PC-3 (cell line): ENCODE measurements at regions not wholly inside any gene's neighbourhood (a gene's known extent, or its start where the extent isn't known, plus 50 kb on each side); places are given as distances from the start of the nearest gene placed in this dataset.
A peak's percentile ranks its signal among the peaks of the same experiment; 100 is the strongest.
"Not testable (repeated sequence)": the region's sequence is repeated elsewhere in the genome, so short reads cannot be mapped to it uniquely, and the experiment has no call there.

Source experiments
- ATAC-seq: fragments of 200-7000 bp; cut with Tn5 transposase; 2 replicates; pipeline ENCODE4 v1.9.1; 2020; ENCODE audit warnings: mild to moderate bottlenecking, moderate library complexity
- BruUV-seq: library from RNA; stranded (reverse); fragments of 400-500 nt; replicated peaks from 2 replicates; lab custom pipeline; 2021; lab: Mats Ljungman, UMichigan
- CTCF ChIA-PET: fragments of 300-600 bp; sonication (Branson Sonifier 250); formaldehyde crosslinking; loops from one replicate; lab custom pipeline; 2022; ENCODE audit warnings: antibody characterized with exemption; lab: Charles Lee
- POLR2A ChIA-PET: fragments of 300-600 bp; sonication (Branson Sonifier 250); formaldehyde crosslinking; loops from one replicate; lab custom pipeline; 2022; ENCODE audit warnings: antibody characterized with exemption; ENCODE audit not compliant: unreplicated experiment; lab: Charles Lee
- DNase-seq: peaks from one replicate; pipeline ENCODE4 v3.0.0-alpha.2; 2015
- H2AFZ ChIP-seq: fragments of 300-600 bp; sonication (generic); 2 replicates; pipeline ENCODE4 v1.6.0; 2016; ENCODE audit warnings: antibody characterized with exemption, low read length
- H3F3A ChIP-seq: fragments of 300-600 bp; sonication (generic); one replicate; pipeline ENCODE4 v1.6.0; 2017; ENCODE audit warnings: antibody characterized with exemption, low read length, control low read depth, mild to moderate bottlenecking; ENCODE audit not compliant: unreplicated experiment
- H3K27ac ChIP-seq: fragments of 300-600 bp; sonication (generic); 2 replicates; pipeline ENCODE4 v1.5.1; 2016; ENCODE audit warnings: mild to moderate bottlenecking, low read length
- H3K27me3 ChIP-seq: fragments of 300-600 bp; sonication (generic); 2 replicates; pipeline ENCODE4 v1.6.1; 2016; ENCODE audit warnings: low read length, mixed read lengths
- H3K36me3 ChIP-seq: fragments of 300-600 bp; sonication (generic); 2 replicates; pipeline ENCODE4 v1.6.1; 2016; ENCODE audit warnings: low read depth, mixed run types, low read length, mixed read lengths
- H3K4me1 ChIP-seq: fragments of 300-600 bp; sonication (generic); 2 replicates; pipeline ENCODE4 v1.5.1; 2016; ENCODE audit warnings: low read length; ENCODE audit not compliant: insufficient read depth
- H3K4me2 ChIP-seq: fragments of 300-600 bp; sonication (generic); 2 replicates; pipeline ENCODE4 v1.6.0; 2016; ENCODE audit warnings: low read length
- H3K4me3 ChIP-seq: fragments of 300-600 bp; sonication (generic); 2 replicates; pipeline ENCODE4 v1.5.1; 2016; ENCODE audit warnings: mild to moderate bottlenecking, low read length, mixed read lengths
- H3K79me2 ChIP-seq: fragments of 300-600 bp; sonication (generic); 2 replicates; pipeline ENCODE4 v1.6.1; 2017; ENCODE audit warnings: low read length, mixed read lengths
- H3K9ac ChIP-seq: fragments of 300-600 bp; sonication (generic); 2 replicates; pipeline ENCODE4 v1.6.0; 2016; ENCODE audit warnings: mild to moderate bottlenecking, low read length
- H3K9me2 ChIP-seq: fragments of 300-600 bp; sonication (generic); replicated peaks from 2 replicates; pipeline ENCODE4 v1.6.1; 2016; ENCODE audit warnings: mixed run types, low read length, mixed read lengths
- H3K9me3 ChIP-seq: fragments of 300-600 bp; sonication (generic); 2 replicates; pipeline ENCODE4 v1.6.1; 2016; ENCODE audit warnings: low read length, mixed read lengths
- H4K20me1 ChIP-seq: fragments of 300-600 bp; sonication (generic); 2 replicates; pipeline ENCODE4 v1.6.1; 2016; ENCODE audit warnings: low read length, mixed read lengths
- EZH2 ChIP-seq: fragments of 300-600 bp; sonication (generic); IDR thresholded peaks from one replicate; pipeline ENCODE4 v1.6.1; 2017; ENCODE audit warnings: antibody characterized with exemption, mild to moderate bottlenecking, low read length; ENCODE audit not compliant: unreplicated experiment
- EZH2phosphoT487 ChIP-seq: fragments of 300-600 bp; sonication (generic); IDR thresholded peaks from 2 replicates; pipeline ENCODE4 v1.6.1; 2018; ENCODE audit warnings: mild to moderate bottlenecking, antibody characterized with exemption, low read length, borderline replicate concordance
- intact Hi-C: fragments of 100-400 bp; cut with micrococcal nuclease; formaldehyde crosslinking; loops from 2 replicates; pipeline ENCODE4 v1.9.0; 2023
- TF ChIP-seq, protein P1 (sequence below): fragments of 300-600 bp; sonication (generic); conservative IDR thresholded peaks from 2 replicates; pipeline ENCODE4 v1.5.1; 2017; ENCODE audit warnings: antibody characterized with exemption, low read depth, mild to moderate bottlenecking, low read length

DNA sequence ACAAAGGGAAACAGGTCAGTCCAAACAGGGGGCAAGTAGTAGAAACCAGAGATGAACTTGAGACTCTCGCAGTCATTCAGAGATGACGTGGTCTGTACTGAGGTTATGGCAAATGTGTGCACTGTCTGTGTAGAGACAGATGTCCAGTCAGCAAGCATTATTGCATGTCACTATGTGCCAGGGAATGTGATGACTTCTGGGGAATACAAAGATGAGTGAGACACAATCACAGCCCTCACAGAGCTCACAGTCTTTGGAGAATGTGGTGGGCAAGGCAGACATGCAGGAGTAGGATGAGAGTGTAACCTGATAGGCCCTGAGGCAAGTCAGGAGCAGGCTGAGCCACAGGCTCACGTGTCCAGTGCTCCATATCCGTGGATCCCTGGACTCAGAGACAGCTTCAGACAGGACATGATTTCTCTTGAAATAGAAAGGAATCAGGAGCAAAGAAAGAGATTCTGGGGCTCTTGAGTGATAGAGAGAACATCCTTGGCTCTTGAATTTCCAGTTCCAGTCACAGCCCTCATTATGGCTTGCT is 550.7 kb downstream of the ETS1 start:
- intact Hi-C loops: loop anchor here (10.0 kb wide), 1 partner anchor 248 kb away; no protein-coding TSS in a partner anchor
- no peak for ATAC-seq

DNA sequence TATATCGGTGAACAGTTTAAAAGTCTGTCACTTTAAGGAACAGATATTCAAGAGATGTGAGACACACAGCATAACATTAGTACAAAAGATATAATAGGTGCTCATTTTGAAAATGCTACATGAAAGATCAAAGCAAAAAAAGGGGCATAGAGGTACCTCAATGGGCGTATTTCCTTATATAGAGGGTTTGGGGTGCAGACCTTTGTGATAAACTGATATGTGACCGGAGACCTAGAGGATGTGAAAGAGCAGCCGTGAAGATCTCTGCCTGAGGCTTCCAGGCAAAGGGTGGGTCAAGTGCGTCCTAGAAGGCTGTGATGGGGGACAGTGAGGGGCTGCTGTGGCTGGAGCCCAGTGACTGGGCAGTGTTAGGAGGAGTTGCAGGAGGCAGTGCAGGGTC is 551.4 kb downstream of the ETS1 start:
- POLR2A ChIA-PET: no interaction called here
- Histone ChIP-seq H3K4me3 (no peak overlapping the region), H4K20me1 (no peaks in the 10 kb centered on the region), H3F3A (no peaks in the 10 kb centered on the region), H3K4me2 (no peak overlapping the region), H3K36me3 (no peaks in the 10 kb centered on the region), H3K27ac (no peak overlapping the region), H2AFZ (no peak overlapping the region), H3K9me3 (no peaks in the 10 kb centered on the region), H3K9me2 (no peaks in the 10 kb centered on the region), H3K9ac (no peak overlapping the region), H3K4me1 (peaks cover 47% of the 10 kb centered on the region), H3K27me3 (no peaks in the 10 kb centered on the region), H3K79me2 (no peaks in the 10 kb centered on the region)
- DNase-seq (no peak), ATAC-seq (no peak)
- TF ChIP-seq EZH2phosphoT487 (no peak), EZH2 (no peak)
- TF ChIP-seq, protein P1, sequence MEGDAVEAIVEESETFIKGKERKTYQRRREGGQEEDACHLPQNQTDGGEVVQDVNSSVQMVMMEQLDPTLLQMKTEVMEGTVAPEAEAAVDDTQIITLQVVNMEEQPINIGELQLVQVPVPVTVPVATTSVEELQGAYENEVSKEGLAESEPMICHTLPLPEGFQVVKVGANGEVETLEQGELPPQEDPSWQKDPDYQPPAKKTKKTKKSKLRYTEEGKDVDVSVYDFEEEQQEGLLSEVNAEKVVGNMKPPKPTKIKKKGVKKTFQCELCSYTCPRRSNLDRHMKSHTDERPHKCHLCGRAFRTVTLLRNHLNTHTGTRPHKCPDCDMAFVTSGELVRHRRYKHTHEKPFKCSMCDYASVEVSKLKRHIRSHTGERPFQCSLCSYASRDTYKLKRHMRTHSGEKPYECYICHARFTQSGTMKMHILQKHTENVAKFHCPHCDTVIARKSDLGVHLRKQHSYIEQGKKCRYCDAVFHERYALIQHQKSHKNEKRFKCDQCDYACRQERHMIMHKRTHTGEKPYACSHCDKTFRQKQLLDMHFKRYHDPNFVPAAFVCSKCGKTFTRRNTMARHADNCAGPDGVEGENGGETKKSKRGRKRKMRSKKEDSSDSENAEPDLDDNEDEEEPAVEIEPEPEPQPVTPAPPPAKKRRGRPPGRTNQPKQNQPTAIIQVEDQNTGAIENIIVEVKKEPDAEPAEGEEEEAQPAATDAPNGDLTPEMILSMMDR: no peak
- BruUV-seq: no TSS peak
- intact Hi-C loops: loop anchor here (10.0 kb wide), 1 partner anchor 249 kb away; no protein-coding TSS in a partner anchor
- CTCF ChIA-PET: no interaction called here

More for the DNA sequence above, 550.7 kb downstream of the ETS1 start:
- no peak for TF ChIP-seq EZH2
- TF ChIP-seq, protein P1: no peak
- TF ChIP-seq EZH2phosphoT487: no peak
- H3F3A ChIP-seq: no peaks in the 10 kb centered on the region
- H3K79me2 ChIP-seq: no peaks in the 10 kb centered on the region
- no peaks in the 10 kb centered on the region for H3K36me3 ChIP-seq
- H3K9me3 ChIP-seq: no peaks in the 10 kb centered on the region
- no peak overlapping the region for H2AFZ ChIP-seq
- H3K9ac ChIP-seq: no peak overlapping the region
- H3K4me1 ChIP-seq: peaks cover 42% of the 10 kb centered on the region
- no peak overlapping the region for H3K4me2 ChIP-seq
- H3K27me3 ChIP-seq: no peaks in the 10 kb centered on the region
- H3K4me3 ChIP-seq: no peak overlapping the region
- ChIA-PET POLR2A (no interaction called here), CTCF (interaction anchor here (1.0 kb wide), 1 partner anchor 121 kb away, joined by 3 read pairs; no protein-coding TSS in a partner anchor)
- H4K20me1 ChIP-seq: no peaks in the 10 kb centered on the region
- BruUV-seq: no TSS peak
- H3K9me2 ChIP-seq: no peaks in the 10 kb centered on the region
- H3K27ac ChIP-seq: no peak overlapping the region
- DNase-seq: no peak

DNA sequence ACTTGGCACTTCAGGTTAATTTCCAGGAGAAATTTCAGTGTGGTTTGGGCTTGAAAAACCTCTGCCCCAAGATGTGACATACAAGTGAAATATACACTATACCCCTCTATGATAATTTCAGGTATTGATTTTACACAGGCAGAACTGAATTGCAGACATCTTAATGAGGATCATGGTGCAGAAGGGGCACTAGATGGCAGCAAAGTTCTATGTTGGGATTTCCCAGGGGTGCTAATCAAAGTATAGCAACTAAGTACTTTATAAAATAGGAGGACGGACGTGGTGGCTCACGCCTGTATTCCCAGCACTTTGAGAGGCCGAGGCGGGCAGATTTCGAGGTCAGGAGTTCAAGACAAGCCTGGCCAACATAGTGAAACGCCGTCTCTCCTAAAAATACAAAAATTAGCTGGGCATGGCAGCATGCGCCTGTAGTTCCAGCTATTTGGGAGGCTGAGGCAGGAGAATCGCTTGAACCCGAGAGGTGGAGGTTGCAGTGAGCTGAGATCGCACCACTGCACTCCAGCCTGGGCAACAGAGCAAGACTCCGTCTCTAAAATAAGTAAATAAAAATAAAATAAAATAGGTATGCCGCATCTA is 555.7 kb downstream of the ETS1 start:
- DNase-seq: peak; percentile 88
- H3K27ac ChIP-seq, H3K27me3 ChIP-seq, H3K36me3 ChIP-seq, H3F3A ChIP-seq, CTCF ChIA-PET, H3K9me3 ChIP-seq, H3K4me3 ChIP-seq, H3K79me2 ChIP-seq, H3K9ac ChIP-seq, H3K9me2 ChIP-seq, POLR2A ChIA-PET, H4K20me1 ChIP-seq, BruUV-seq: not testable (repeated sequence)
- peaks cover 32% of the 10 kb centered on the region for H3K4me1 ChIP-seq
- peak overlapping the region; percentile 23; the same call in 1 of the 2 replicates for H2AFZ ChIP-seq
- intact Hi-C loops: loop anchor here (1.0 to 10.0 kb wide), 6 partner anchors 115 to 925 kb away; no protein-coding TSS in a partner anchor
- TF ChIP-seq, protein P1: peak; percentile 92
- ATAC-seq: peak; percentile 78
- peak overlapping the region; percentile 26 for H3K4me2 ChIP-seq
